ENCODE measurements at regions not wholly inside any gene's neighbourhood (a gene's known extent, or its start where the extent isn't known, plus 50 kb on each side); places are given as distances from the start of the nearest gene placed in this dataset.
"Not testable (repeated sequence)": the region's sequence is repeated elsewhere in the genome, so short reads cannot be mapped to it uniquely, and the experiment has no call there.

DNA sequence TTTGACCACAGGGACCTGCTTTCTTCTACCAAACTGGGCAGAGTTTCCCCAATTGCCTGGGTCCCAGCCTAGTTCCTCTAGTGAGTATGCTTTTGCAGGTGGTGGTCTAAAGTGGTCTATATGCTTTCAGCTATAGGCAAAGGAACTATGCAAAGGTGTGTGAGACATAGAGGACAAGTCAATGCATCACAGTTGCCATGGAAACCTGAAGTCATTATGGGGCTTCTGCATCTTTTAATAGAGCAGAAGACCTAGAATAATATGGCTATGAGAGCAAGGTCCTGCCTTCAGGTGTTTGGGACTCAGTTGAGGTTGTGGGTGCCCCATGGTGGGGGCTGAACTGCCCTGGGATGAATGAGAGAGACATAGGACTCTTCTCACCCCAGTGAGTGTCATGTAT, 92.1 kb upstream of the RAB40AL start:
- Histone ChIP-seq H3K27ac (no peak overlapping the region), H3K4me3 (no peak overlapping the region), H3K27me3 (no peaks in the 10 kb centered on the region), H3K9me3 (no peaks in the 10 kb centered on the region), H3K4me1 (no peaks in the 10 kb centered on the region), H3K36me3 (no peaks in the 10 kb centered on the region)
- TF ChIP-seq, protein P1, sequence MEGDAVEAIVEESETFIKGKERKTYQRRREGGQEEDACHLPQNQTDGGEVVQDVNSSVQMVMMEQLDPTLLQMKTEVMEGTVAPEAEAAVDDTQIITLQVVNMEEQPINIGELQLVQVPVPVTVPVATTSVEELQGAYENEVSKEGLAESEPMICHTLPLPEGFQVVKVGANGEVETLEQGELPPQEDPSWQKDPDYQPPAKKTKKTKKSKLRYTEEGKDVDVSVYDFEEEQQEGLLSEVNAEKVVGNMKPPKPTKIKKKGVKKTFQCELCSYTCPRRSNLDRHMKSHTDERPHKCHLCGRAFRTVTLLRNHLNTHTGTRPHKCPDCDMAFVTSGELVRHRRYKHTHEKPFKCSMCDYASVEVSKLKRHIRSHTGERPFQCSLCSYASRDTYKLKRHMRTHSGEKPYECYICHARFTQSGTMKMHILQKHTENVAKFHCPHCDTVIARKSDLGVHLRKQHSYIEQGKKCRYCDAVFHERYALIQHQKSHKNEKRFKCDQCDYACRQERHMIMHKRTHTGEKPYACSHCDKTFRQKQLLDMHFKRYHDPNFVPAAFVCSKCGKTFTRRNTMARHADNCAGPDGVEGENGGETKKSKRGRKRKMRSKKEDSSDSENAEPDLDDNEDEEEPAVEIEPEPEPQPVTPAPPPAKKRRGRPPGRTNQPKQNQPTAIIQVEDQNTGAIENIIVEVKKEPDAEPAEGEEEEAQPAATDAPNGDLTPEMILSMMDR (IDR thresholded peaks at IDR 0.05), result no peak
- no peak for TF ChIP-seq EP300 (IDR thresholded peaks at IDR 0.05)
- no peak for TF ChIP-seq POLR2A (IDR thresholded peaks at IDR 0.05)
- TF ChIP-seq POLR2AphosphoS5 (IDR thresholded peaks at IDR 0.05), result no peak
- no peak for DNase-seq (ENCODE audit: low spot score in 2 of 2)

DNA sequence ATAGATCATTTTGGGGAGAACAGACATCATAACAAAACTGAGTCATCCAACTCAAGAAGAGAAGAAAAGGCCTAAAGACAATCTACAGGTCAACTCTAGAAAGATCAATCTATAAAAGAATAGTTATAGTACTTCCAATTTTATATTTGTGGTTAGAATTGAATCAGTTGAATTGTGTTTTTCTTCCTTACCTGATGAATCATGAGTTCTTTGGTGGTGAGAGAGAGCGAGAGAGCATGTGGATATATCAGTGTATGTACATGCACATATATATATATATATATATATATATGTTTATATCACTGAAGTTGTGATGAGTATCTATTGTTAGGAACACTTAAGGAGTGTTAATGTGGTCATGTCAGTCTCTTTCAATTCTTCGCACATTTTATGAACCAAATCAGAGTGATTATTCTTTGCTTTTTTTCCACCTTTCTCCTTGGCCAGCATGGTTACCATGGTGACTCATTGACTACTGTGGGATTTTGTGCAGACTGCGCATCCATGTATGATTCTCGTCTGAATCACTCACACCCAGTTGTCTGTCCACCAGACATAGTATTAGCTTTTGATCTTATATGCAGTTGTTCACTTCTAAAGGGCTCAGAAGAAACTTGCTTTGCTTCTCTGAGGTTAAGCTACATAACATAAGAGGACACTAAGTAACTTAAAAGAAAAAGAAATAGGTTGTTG, 90.4 kb upstream of the RAB40AL start:
- no peak overlapping the region for H3K4me3 ChIP-seq
- WGBS, result 85% methylated on average over 4 of the region's 4 CpGs
- no peaks in the 10 kb centered on the region for H3K4me1 ChIP-seq
- H3K36me3 ChIP-seq, result no peaks in the 10 kb centered on the region
- TF ChIP-seq EP300 (IDR thresholded peaks at IDR 0.05) (no peak), POLR2A (IDR thresholded peaks at IDR 0.05) (no peak), POLR2AphosphoS5 (IDR thresholded peaks at IDR 0.05) (no peak)
- TF ChIP-seq, protein P1 (IDR thresholded peaks at IDR 0.05), result no peak
- H3K27me3 ChIP-seq, result no peaks in the 10 kb centered on the region
- DNase-seq (ENCODE audit: low spot score in 2 of 2), result no peak
- H3K27ac ChIP-seq, result no peak overlapping the region
- no peaks in the 10 kb centered on the region for H3K9me3 ChIP-seq

DNA sequence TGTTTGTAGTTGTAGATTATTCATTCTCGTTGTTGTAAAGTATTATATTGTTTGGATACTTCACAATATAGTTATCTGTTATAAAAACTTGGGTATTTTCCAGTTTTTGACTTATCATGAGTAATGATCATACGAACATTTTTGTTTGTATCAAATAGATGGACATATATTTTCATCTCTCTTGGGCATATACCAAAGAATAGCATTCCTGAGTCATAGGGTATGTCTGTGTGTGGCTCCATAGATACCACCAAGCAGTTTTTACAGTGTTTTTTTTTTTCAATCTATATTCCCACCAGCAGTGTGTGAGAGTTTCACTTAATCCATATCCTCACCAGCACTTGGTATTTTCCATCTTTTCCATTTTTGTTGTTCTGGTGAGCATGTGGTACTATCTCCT, 89.7 kb upstream of the RAB40AL start:
- H3K27ac ChIP-seq, result no peak overlapping the region
- WGBS, result 64% methylated on average over 2 of the region's 2 CpGs

DNA sequence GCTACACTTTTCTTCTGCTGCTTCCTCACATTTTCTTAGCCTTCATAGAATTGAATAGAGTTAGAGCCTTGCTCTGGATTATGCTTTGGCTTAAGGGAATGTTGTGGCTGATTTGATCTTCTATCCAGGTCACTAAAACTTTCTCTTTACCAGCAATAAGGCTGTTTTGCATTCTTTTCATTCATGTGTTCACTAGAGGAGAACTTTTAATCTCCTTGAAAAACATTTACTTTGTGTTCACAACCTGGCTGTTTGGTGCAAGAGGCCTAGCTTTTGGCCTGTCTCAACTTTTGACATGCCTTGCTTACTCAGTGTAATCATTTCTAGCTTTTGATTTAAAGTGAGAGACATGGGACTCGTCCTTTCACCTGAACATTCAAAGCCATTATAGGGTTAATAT, 87.7 kb upstream of the RAB40AL start:
- H3K27ac ChIP-seq, result no peak overlapping the region
- no peak overlapping the region for H3K4me3 ChIP-seq
- no peak for DNase-seq (ENCODE audit: low spot score in 2 of 2)
- WGBS, result 83% methylated on average over 1 of the region's 1 CpG
- no peaks in the 10 kb centered on the region for H3K36me3 ChIP-seq
- TF ChIP-seq POLR2A (IDR thresholded peaks at IDR 0.05), result no peak
- TF ChIP-seq POLR2AphosphoS5 (IDR thresholded peaks at IDR 0.05), result no peak
- no peak for TF ChIP-seq EP300 (IDR thresholded peaks at IDR 0.05)
- TF ChIP-seq, protein P1 (IDR thresholded peaks at IDR 0.05), result no peak
- no peaks in the 10 kb centered on the region for H3K9me3 ChIP-seq
- H3K4me1 ChIP-seq, result no peaks in the 10 kb centered on the region
- H3K27me3 ChIP-seq, result no peaks in the 10 kb centered on the region

More for the DNA sequence above, 89.7 kb upstream of the RAB40AL start:
- Histone ChIP-seq H3K36me3 (no peaks in the 10 kb centered on the region), H3K4me1 (no peaks in the 10 kb centered on the region), H3K9me3 (no peaks in the 10 kb centered on the region), H3K27me3 (no peaks in the 10 kb centered on the region), H3K4me3 (no peak overlapping the region)
- TF ChIP-seq EP300 (IDR thresholded peaks at IDR 0.05), result no peak
- no peak for TF ChIP-seq POLR2A (IDR thresholded peaks at IDR 0.05)
- TF ChIP-seq POLR2AphosphoS5 (IDR thresholded peaks at IDR 0.05), result no peak
- DNase-seq (ENCODE audit: low spot score in 2 of 2), result no peak

DNA sequence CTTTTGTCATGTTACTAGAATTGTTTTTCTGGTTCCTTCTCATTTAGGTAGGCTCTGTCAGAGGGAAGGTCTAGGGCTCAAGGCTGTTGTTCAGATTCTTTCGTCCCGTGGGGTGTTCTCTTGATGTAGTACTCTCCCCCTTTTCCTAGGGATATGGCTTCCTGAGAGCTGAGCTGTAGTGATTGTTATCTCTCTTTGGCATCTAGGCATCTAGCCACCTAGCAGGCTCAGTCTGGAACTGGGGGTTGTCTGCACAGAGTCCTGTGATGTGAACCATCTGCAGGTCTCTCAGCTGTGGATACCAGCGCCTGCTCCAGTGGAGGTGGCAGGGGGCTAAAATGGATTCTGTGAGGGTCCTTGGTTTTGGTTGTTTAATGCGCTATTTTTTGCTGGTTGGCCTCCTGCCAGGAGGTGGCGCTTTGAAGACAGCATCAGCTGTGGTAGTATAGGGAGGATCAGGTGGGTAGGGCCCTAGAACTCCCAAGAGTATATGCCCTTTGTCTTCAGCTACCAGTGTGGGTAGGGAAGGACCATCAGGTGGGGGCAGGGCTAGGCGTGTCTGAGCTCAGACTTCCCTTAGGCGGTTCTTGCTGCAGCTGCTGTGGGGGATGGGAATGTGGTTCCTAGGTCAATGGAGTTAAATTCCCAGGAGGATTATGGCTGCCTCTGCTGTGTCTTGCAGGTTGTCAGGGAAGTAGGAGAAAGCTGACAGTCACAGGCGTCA, 78.1 kb upstream of the RAB40AL start:
- not testable (repeated sequence) for H3K9me3 ChIP-seq; H3K4me1 ChIP-seq; H3K36me3 ChIP-seq; DNase-seq (ENCODE audit: low spot score in 2 of 2); H3K27me3 ChIP-seq; H3K4me3 ChIP-seq; H3K27ac ChIP-seq
- WGBS, result 76% methylated on average over 6 of the region's 8 CpGs

DNA sequence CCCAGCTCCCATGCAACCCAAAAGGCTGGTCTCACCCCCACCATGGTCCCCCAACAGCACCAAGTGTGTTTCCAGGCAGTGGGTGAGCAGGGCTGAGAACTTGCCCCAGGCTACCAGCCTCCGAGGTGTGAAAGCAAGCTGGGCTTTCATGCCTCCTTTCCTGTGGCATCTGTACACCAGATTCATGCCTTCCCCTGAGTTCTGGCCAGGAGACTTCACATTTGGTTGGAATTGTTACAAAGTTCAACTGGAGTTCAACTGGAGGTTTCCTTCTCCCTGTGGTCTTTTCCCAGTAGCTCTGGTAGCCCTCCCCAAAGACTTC, 77.6 kb upstream of the RAB40AL start:
- no peaks in the 10 kb centered on the region for H3K4me1 ChIP-seq
- WGBS, result 75% methylated on average over 1 of the region's 1 CpG
- TF ChIP-seq, protein P1 (IDR thresholded peaks at IDR 0.05), result no peak
- no peak for TF ChIP-seq EP300 (IDR thresholded peaks at IDR 0.05)
- no peak for TF ChIP-seq POLR2AphosphoS5 (IDR thresholded peaks at IDR 0.05)
- TF ChIP-seq POLR2A (IDR thresholded peaks at IDR 0.05), result no peak
- no peaks in the 10 kb centered on the region for H3K36me3 ChIP-seq
- no peaks in the 10 kb centered on the region for H3K27me3 ChIP-seq
- H3K27ac ChIP-seq, result no peak overlapping the region
- H3K9me3 ChIP-seq, result no peaks in the 10 kb centered on the region
- no peak for DNase-seq (ENCODE audit: low spot score in 2 of 2)
- no peak overlapping the region for H3K4me3 ChIP-seq

Data from suprapubic skin (tissue), 4 donors.